ENCODE measurements at regions not wholly inside any gene's neighbourhood (a gene's known extent, or its start where the extent isn't known, plus 50 kb on each side); places are given as distances from the start of the nearest gene placed in this dataset.

GRCh38 chr5:148769941-148770340 is 56.5 kb upstream of the ADRB2 start:
- no peak for TF ChIP-seq CTCF (IDR thresholded peaks at IDR 0.05; ENCODE audit: borderline replicate concordance, extremely low read depth, low read length, poor library complexity, severe bottlenecking)
- no peak for TF ChIP-seq EZH2 (IDR thresholded peaks at IDR 0.05; ENCODE audit: borderline replicate concordance, low read depth, low read length, severe bottlenecking)
